ENCODE measurements at regions not wholly inside any gene's neighbourhood (a gene's known extent, or its start where the extent isn't known, plus 50 kb on each side); places are given as distances from the start of the nearest gene placed in this dataset.
"Not testable (repeated sequence)": the region's sequence is repeated elsewhere in the genome, so short reads cannot be mapped to it uniquely, and the experiment has no call there.

GRCh38 chr1:103457886-103458455 is 67.5 kb upstream of the RNPC3 start:
- no peak for DNase-seq
- Histone ChIP-seq H3K27me3 (no peaks in the 10 kb centered on the region), H3K9me3 (no peaks in the 10 kb centered on the region), H3K27ac (no peak overlapping the region), H3K4me1 (no peaks in the 10 kb centered on the region), H3K4me3 (no peak overlapping the region), H3K36me3 (ENCODE audit: low read depth, missing control alignments) (no peaks in the 10 kb centered on the region)
- intact Hi-C loops (cut with DNase I; ENCODE audit: low total_unique reads): no loop called here
- WGBS, 2 donors: 90 to 93% methylated on average over 7 of the region's 7 CpGs
- TF ChIP-seq CTCF (IDR thresholded peaks at IDR 0.05): no peak
- no peak for TF ChIP-seq POLR2A (IDR thresholded peaks at IDR 0.05)

- DNase-seq: no peak
- H3K4me3 ChIP-seq: no peak overlapping the region
Observed at GRCh38 chr1:103448560-103448959, 76.9 kb upstream of the RNPC3 start.

GRCh38 chr1:103447471-103447870 is 78.0 kb upstream of the RNPC3 start:
- H3K36me3 ChIP-seq (ENCODE audit: low read depth, missing control alignments): no peaks in the 10 kb centered on the region
- 95 to 100% methylated on average over 1 of the region's 1 CpG for WGBS, 2 donors
- no peaks in the 10 kb centered on the region for H3K4me1 ChIP-seq
- TF ChIP-seq CTCF (IDR thresholded peaks at IDR 0.05) (no peak), POLR2A (IDR thresholded peaks at IDR 0.05) (no peak)
- intact Hi-C loops (cut with DNase I; ENCODE audit: low total_unique reads): no loop called here
- no peak overlapping the region for H3K4me3 ChIP-seq
- no peak overlapping the region for H3K27ac ChIP-seq
- no peaks in the 10 kb centered on the region for H3K27me3 ChIP-seq
- DNase-seq: no peak
- H3K9me3 ChIP-seq: no peaks in the 10 kb centered on the region

More at GRCh38 chr1:103448560-103448959, 76.9 kb upstream of the RNPC3 start:
- Histone ChIP-seq H3K27ac (no peak overlapping the region), H3K4me1 (no peaks in the 10 kb centered on the region), H3K27me3 (no peaks in the 10 kb centered on the region), H3K9me3 (no peaks in the 10 kb centered on the region), H3K36me3 (ENCODE audit: low read depth, missing control alignments) (no peaks in the 10 kb centered on the region)
- 74 to 79% methylated on average over 1 of the region's 1 CpG for WGBS, 2 donors
- intact Hi-C loops (cut with DNase I; ENCODE audit: low total_unique reads): no loop called here
- TF ChIP-seq POLR2A (IDR thresholded peaks at IDR 0.05) (no peak), CTCF (IDR thresholded peaks at IDR 0.05) (no peak)

- intact Hi-C loops (cut with DNase I; ENCODE audit: low total_unique reads): no loop called here
- Histone ChIP-seq H3K4me1 (no peaks in the 10 kb centered on the region), H3K27ac (no peak overlapping the region), H3K27me3 (no peaks in the 10 kb centered on the region), H3K9me3 (no peaks in the 10 kb centered on the region), H3K4me3 (no peak overlapping the region), H3K36me3 (ENCODE audit: low read depth, missing control alignments) (no peaks in the 10 kb centered on the region)
- no peak for DNase-seq
- no peak for TF ChIP-seq CTCF (IDR thresholded peaks at IDR 0.05)
- no peak for TF ChIP-seq POLR2A (IDR thresholded peaks at IDR 0.05)
- 66 to 78% methylated on average over 3 of the region's 3 CpGs for WGBS, 2 donors
Observed at GRCh38 chr1:103441342-103441741, 84.2 kb upstream of the RNPC3 start.

- DNase-seq; H3K4me1 ChIP-seq; intact Hi-C loops (cut with DNase I; ENCODE audit: low total_unique reads); H3K9me3 ChIP-seq; H3K4me3 ChIP-seq; H3K27ac ChIP-seq; H3K36me3 ChIP-seq (ENCODE audit: low read depth, missing control alignments); H3K27me3 ChIP-seq: not testable (repeated sequence)
- 50 to 52% methylated on average over 4 of the region's 4 CpGs for WGBS, 2 donors
Observed at GRCh38 chr1:103436568-103437100, 88.9 kb upstream of the RNPC3 start.
